ENCODE measurements at regions not wholly inside any gene's neighbourhood (a gene's known extent, or its start where the extent isn't known, plus 50 kb on each side); places are given as distances from the start of the nearest gene placed in this dataset.
"Not testable (repeated sequence)": the region's sequence is repeated elsewhere in the genome, so short reads cannot be mapped to it uniquely, and the experiment has no call there.

- ChIA-PET CTCF (no interaction called here), POLR2A (ENCODE audit: unreplicated experiment) (no interaction called here)
- Histone ChIP-seq H3F3A (ENCODE audit: low read length, unreplicated experiment) (no peaks in the 10 kb centered on the region), H3K4me3 (ENCODE audit: low read length) (no peak overlapping the region), H3K79me2 (ENCODE audit: low read length) (no peaks in the 10 kb centered on the region), H3K4me1 (ENCODE audit: insufficient read depth, low read length) (no peaks in the 10 kb centered on the region), H3K9me2 (replicated peaks; ENCODE audit: low read length) (no peaks in the 10 kb centered on the region), H4K20me1 (ENCODE audit: low read length) (no peaks in the 10 kb centered on the region), H3K4me2 (ENCODE audit: low read length) (no peak overlapping the region), H3K27me3 (ENCODE audit: low read length) (no peaks in the 10 kb centered on the region), H3K9me3 (ENCODE audit: low read length) (no peaks in the 10 kb centered on the region), H3K9ac (ENCODE audit: low read length) (no peak overlapping the region), H3K27ac (ENCODE audit: low read length) (no peak overlapping the region), H3K36me3 (ENCODE audit: low read depth, low read length) (no peaks in the 10 kb centered on the region), H2AFZ (ENCODE audit: low read length) (no peak overlapping the region)
- intact Hi-C loops (cut with micrococcal nuclease) = no loop called here
- TF ChIP-seq EZH2 (IDR thresholded peaks at IDR 0.05; ENCODE audit: low read length, unreplicated experiment) = no peak
- TF ChIP-seq, protein P1, sequence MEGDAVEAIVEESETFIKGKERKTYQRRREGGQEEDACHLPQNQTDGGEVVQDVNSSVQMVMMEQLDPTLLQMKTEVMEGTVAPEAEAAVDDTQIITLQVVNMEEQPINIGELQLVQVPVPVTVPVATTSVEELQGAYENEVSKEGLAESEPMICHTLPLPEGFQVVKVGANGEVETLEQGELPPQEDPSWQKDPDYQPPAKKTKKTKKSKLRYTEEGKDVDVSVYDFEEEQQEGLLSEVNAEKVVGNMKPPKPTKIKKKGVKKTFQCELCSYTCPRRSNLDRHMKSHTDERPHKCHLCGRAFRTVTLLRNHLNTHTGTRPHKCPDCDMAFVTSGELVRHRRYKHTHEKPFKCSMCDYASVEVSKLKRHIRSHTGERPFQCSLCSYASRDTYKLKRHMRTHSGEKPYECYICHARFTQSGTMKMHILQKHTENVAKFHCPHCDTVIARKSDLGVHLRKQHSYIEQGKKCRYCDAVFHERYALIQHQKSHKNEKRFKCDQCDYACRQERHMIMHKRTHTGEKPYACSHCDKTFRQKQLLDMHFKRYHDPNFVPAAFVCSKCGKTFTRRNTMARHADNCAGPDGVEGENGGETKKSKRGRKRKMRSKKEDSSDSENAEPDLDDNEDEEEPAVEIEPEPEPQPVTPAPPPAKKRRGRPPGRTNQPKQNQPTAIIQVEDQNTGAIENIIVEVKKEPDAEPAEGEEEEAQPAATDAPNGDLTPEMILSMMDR (conservative IDR thresholded peaks at IDR 0.05; ENCODE audit: low read depth, low read length) = no peak
- DNase-seq (no peak), ATAC-seq (no peak)
- no TSS peak for BruUV-seq (replicated peaks)
Measured at GRCh38 chr4:138460477-138461414, 218.6 kb upstream of the SLC7A11 start.

DNA sequence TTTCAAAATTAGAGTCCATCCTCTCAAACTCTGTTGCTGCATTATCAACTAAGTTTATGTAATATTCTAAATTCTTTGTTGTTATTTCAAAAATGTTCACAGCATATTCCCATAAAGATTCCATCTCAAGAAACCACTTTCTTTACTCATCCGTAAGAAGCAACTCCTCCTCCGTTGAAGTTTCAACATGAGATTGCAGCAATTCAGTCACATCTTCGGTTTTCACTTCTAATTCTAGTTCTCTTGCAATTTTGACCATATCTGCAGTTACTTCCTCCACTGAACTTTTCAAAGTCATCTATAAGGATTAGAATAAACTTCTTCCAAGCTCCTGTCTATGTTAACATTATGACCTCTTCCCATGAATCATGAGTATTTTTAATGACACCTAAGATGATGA, 216.6 kb upstream of the SLC7A11 start:
- H3K9me3 ChIP-seq (ENCODE audit: low read length) = no peaks in the 10 kb centered on the region
- H3F3A ChIP-seq (ENCODE audit: low read length, unreplicated experiment) = no peaks in the 10 kb centered on the region
- H3K4me3 ChIP-seq (ENCODE audit: low read length) = no peak overlapping the region
- no peaks in the 10 kb centered on the region for H3K27me3 ChIP-seq (ENCODE audit: low read length)
- TF ChIP-seq EZH2phosphoT487 (IDR thresholded peaks at IDR 0.05; ENCODE audit: borderline replicate concordance, low read length) = no peak
- TF ChIP-seq, protein P1 (conservative IDR thresholded peaks at IDR 0.05; ENCODE audit: low read depth, low read length) = no peak
- TF ChIP-seq EZH2 (IDR thresholded peaks at IDR 0.05; ENCODE audit: low read length, unreplicated experiment) = no peak
- ATAC-seq = no peak
- H3K9me2 ChIP-seq (replicated peaks; ENCODE audit: low read length) = no peaks in the 10 kb centered on the region
- H3K79me2 ChIP-seq (ENCODE audit: low read length) = no peaks in the 10 kb centered on the region
- H3K36me3 ChIP-seq (ENCODE audit: low read depth, low read length) = no peaks in the 10 kb centered on the region
- no peaks in the 10 kb centered on the region for H4K20me1 ChIP-seq (ENCODE audit: low read length)
- DNase-seq = no peak
- intact Hi-C loops (cut with micrococcal nuclease) = no loop called here
- no peak overlapping the region for H2AFZ ChIP-seq (ENCODE audit: low read length)
- no peak overlapping the region for H3K27ac ChIP-seq (ENCODE audit: low read length)
- no peak overlapping the region for H3K4me2 ChIP-seq (ENCODE audit: low read length)
- ChIA-PET CTCF (no interaction called here), POLR2A (ENCODE audit: unreplicated experiment) (no interaction called here)
- H3K4me1 ChIP-seq (ENCODE audit: insufficient read depth, low read length) = no peaks in the 10 kb centered on the region
- no peak overlapping the region for H3K9ac ChIP-seq (ENCODE audit: low read length)
- no TSS peak for BruUV-seq (replicated peaks)

- H3F3A ChIP-seq (ENCODE audit: low read length, unreplicated experiment); H3K27ac ChIP-seq (ENCODE audit: low read length); DNase-seq; CTCF ChIA-PET; H2AFZ ChIP-seq (ENCODE audit: low read length); BruUV-seq (replicated peaks); H3K36me3 ChIP-seq (ENCODE audit: low read depth, low read length); ATAC-seq; H3K27me3 ChIP-seq (ENCODE audit: low read length); H3K9me3 ChIP-seq (ENCODE audit: low read length); H3K4me1 ChIP-seq (ENCODE audit: insufficient read depth, low read length); H3K9me2 ChIP-seq (replicated peaks; ENCODE audit: low read length); H3K9ac ChIP-seq (ENCODE audit: low read length); H3K4me2 ChIP-seq (ENCODE audit: low read length); POLR2A ChIA-PET (ENCODE audit: unreplicated experiment); intact Hi-C loops (cut with micrococcal nuclease); H3K4me3 ChIP-seq (ENCODE audit: low read length); H4K20me1 ChIP-seq (ENCODE audit: low read length); H3K79me2 ChIP-seq (ENCODE audit: low read length): not testable (repeated sequence)
Measured at GRCh38 chr4:138456349-138456748, 214.2 kb upstream of the SLC7A11 start.

All from PC-3 (cell line).